ENCODE measurements at regions not wholly inside any gene's neighbourhood (a gene's known extent, or its start where the extent isn't known, plus 50 kb on each side); places are given as distances from the start of the nearest gene placed in this dataset.

DNA sequence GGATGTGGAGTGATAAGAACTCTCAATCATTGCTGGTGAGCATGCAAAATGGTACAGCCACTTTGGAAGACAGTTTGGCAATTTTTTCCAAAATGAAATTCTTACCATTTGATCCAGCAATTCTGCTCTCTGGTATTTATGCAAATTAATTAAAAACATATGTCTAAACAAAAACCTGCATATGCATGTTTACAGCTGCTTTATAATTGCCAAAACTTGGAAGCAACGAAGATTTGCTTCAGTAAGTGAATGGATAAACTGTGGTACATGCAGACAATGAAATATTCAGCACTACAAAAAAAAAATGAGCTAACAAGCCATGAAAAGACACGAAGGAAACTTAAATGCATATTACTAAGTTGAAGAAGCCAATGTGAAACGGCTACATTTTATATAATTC lies 55.5 kb upstream of the SMLR1 start:
- no peak for DNase-seq

DNA sequence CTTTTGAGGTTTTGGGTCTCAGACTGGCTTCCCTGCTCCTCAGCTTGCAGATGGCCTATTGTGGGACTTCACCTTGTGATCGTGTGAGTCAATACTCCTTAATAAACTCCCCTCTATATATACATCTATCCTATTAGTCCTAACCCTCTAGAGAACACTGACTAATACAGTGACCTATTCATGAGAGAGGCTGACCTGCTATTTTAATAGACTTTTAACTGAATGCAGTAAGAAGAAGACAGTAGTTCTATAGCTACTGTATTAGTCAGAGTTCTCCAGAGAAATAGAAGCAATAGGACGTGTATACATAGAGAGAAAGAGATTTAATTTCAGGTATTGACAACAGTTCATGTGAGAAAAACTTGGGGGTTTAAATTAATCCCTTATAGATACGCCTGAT lies 53.3 kb upstream of the SMLR1 start:
- no peak for DNase-seq

DNA sequence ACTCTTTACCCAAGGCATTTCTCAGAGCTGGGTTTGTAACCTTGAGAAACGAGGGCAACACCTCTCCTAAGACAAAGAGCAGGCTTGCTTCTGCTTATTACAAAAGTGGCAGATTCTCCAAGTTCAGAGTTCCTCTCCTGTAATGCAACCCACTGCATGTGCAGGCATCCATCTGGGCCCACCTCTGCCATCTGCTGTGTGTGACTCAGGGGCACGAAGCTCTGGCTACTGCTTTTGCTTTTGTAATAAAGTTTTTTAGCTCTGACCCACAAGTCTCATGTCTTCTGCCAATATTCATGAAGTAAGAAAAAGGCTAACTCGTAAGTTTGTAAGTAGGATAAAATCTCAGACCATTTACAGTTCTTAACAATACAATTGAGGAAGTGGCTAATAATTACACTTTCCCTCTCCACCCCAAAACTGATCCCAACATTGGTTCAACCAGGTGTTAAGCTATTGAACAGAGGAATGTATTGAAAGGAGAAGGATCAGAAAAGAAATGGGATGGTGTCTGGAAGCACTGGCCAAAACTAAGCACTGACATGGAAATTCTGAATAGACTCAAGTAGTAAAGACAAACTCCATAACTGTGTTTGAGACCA lies 51.7 kb upstream of the SMLR1 start:
- DNase-seq = no peak

DNA sequence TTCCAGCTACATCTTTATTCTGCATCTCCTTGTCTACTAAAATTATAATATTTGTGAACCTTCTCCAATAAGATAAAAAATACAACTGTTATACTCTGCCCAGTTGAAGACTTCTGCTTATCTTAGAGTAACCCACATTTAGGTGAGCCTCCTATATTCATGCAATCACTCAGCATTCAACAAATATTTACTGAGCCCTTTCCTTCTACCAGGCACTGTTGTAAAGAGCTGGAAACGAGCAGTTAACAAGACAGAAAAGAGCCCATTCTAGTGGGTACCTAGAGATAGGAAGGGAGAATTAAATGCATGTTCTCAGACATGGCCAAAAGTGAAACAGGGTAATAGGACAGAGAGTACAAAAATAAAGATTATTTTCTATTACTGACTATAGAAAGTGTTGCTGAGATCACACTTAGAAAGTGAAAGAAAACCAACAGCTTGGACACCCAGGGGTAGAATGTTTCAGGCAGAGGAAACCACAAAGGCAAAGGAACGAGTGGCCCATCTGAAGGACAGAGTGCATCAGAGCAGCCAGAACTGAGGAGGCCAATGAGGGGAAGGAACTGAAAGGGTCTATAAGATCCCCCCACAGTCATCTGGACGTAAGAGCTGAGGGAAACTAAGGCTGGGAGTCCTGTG lies 50.8 kb upstream of the SMLR1 start:
- no peak for DNase-seq
